ENCODE measurements at regions not wholly inside any gene's neighbourhood (a gene's known extent, or its start where the extent isn't known, plus 50 kb on each side); places are given as distances from the start of the nearest gene placed in this dataset.

- Histone ChIP-seq H3K4me1 (ENCODE audit: control insufficient read depth, low read length) (no peaks in the 10 kb centered on the region), H3K4me3 (ENCODE audit: low read length) (no peak overlapping the region), H3K79me2 (ENCODE audit: control insufficient read depth, low read length) (no peaks in the 10 kb centered on the region), H3K27me3 (ENCODE audit: control insufficient read depth, low read length) (no peaks in the 10 kb centered on the region), H3K4me2 (ENCODE audit: low read length) (no peak overlapping the region), H3K9me2 (replicated peaks; ENCODE audit: control insufficient read depth, low read length) (no peaks in the 10 kb centered on the region), H4K20me1 (ENCODE audit: control insufficient read depth, insufficient read depth, low read depth, low read length) (no peaks in the 10 kb centered on the region), H3F3A (ENCODE audit: control insufficient read depth, insufficient read depth) (no peaks in the 10 kb centered on the region), H3K36me3 (ENCODE audit: control insufficient read depth, low read length) (no peaks in the 10 kb centered on the region), H3K27ac (ENCODE audit: low read depth, low read length) (no peak overlapping the region), H3K9me3 (ENCODE audit: control insufficient read depth, insufficient read depth, low read length) (no peaks in the 10 kb centered on the region)
- TF ChIP-seq CTCF (IDR thresholded peaks at IDR 0.05; ENCODE audit: low read depth, low read length, poor library complexity, severe bottlenecking) = no peak
- TF ChIP-seq EZH2phosphoT487 (IDR thresholded peaks at IDR 0.05; ENCODE audit: borderline replicate concordance, low read length) = no peak
Measured at GRCh38 chrX:34404386-34405070, 252.6 kb downstream of the TMEM47 start.

GRCh38 chrX:34401411-34401810 is 255.7 kb downstream of the TMEM47 start:
- no peak overlapping the region for H3K4me2 ChIP-seq (ENCODE audit: low read length)

GRCh38 chrX:34382416-34382815 is 250.3 kb upstream of the FAM47A start:
- Histone ChIP-seq H3K4me2 (ENCODE audit: low read length) (no peak overlapping the region), H4K20me1 (ENCODE audit: control insufficient read depth, insufficient read depth, low read depth, low read length) (no peaks in the 10 kb centered on the region), H3K4me1 (ENCODE audit: control insufficient read depth, low read length) (no peaks in the 10 kb centered on the region), H3F3A (ENCODE audit: control insufficient read depth, insufficient read depth) (no peaks in the 10 kb centered on the region), H3K27ac (ENCODE audit: low read depth, low read length) (no peak overlapping the region), H3K27me3 (ENCODE audit: control insufficient read depth, low read length) (no peaks in the 10 kb centered on the region), H3K9me2 (replicated peaks; ENCODE audit: control insufficient read depth, low read length) (no peaks in the 10 kb centered on the region), H3K36me3 (ENCODE audit: control insufficient read depth, low read length) (no peaks in the 10 kb centered on the region), H3K79me2 (ENCODE audit: control insufficient read depth, low read length) (no peaks in the 10 kb centered on the region), H3K9me3 (ENCODE audit: control insufficient read depth, insufficient read depth, low read length) (no peaks in the 10 kb centered on the region), H3K4me3 (ENCODE audit: low read length) (no peak overlapping the region)
- no peak for TF ChIP-seq EZH2phosphoT487 (IDR thresholded peaks at IDR 0.05; ENCODE audit: borderline replicate concordance, low read length)
- no peak for TF ChIP-seq CTCF (IDR thresholded peaks at IDR 0.05; ENCODE audit: low read depth, low read length, poor library complexity, severe bottlenecking)

More at GRCh38 chrX:34401411-34401810, 255.7 kb downstream of the TMEM47 start:
- H3K4me1 ChIP-seq (ENCODE audit: control insufficient read depth, low read length) = no peaks in the 10 kb centered on the region
- no peak for TF ChIP-seq CTCF (IDR thresholded peaks at IDR 0.05; ENCODE audit: low read depth, low read length, poor library complexity, severe bottlenecking)
- TF ChIP-seq EZH2phosphoT487 (IDR thresholded peaks at IDR 0.05; ENCODE audit: borderline replicate concordance, low read length) = no peak
- H3K9me2 ChIP-seq (replicated peaks; ENCODE audit: control insufficient read depth, low read length) = no peaks in the 10 kb centered on the region
- H3K27me3 ChIP-seq (ENCODE audit: control insufficient read depth, low read length) = no peaks in the 10 kb centered on the region
- H3K4me3 ChIP-seq (ENCODE audit: low read length) = no peak overlapping the region
- no peaks in the 10 kb centered on the region for H3K79me2 ChIP-seq (ENCODE audit: control insufficient read depth, low read length)
- H3K36me3 ChIP-seq (ENCODE audit: control insufficient read depth, low read length) = no peaks in the 10 kb centered on the region
- H3F3A ChIP-seq (ENCODE audit: control insufficient read depth, insufficient read depth) = no peaks in the 10 kb centered on the region
- H3K9me3 ChIP-seq (ENCODE audit: control insufficient read depth, insufficient read depth, low read length) = no peaks in the 10 kb centered on the region
- no peaks in the 10 kb centered on the region for H4K20me1 ChIP-seq (ENCODE audit: control insufficient read depth, insufficient read depth, low read depth, low read length)
- H3K27ac ChIP-seq (ENCODE audit: low read depth, low read length) = no peak overlapping the region
